DND-41 (cell line): ENCODE measurements at regions not wholly inside any gene's neighbourhood (a gene's known extent, or its start where the extent isn't known, plus 50 kb on each side); places are given as distances from the start of the nearest gene placed in this dataset.

Experiments
- ATAC-seq: fragments of 200-7000 bp; cut with Tn5 transposase; 3 replicates; pipeline ENCODE4 v1.9.1; 2021; ENCODE audit warnings: low read depth; ENCODE audit not compliant: insufficient read depth
- DNase-seq: peaks from one replicate; pipeline ENCODE4 v3.0.0-alpha.2; 2020
- H2AFZ ChIP-seq: 2 replicates; pipeline ENCODE4 v1.6.0; 2012; ENCODE audit warnings: low read depth, low read length
- H3K27ac ChIP-seq: 2 replicates; pipeline ENCODE4 v1.5.1; 2012; ENCODE audit warnings: low read length, inconsistent platforms
- H3K27me3 ChIP-seq: fragments of 200-600 bp; sonication (generic); 2 replicates; pipeline ENCODE4 v1.6.0; 2012; ENCODE audit warnings: low read length, mild to moderate bottlenecking, inconsistent platforms; ENCODE audit not compliant: insufficient read depth, poor library complexity
- H3K36me3 ChIP-seq: 2 replicates; pipeline ENCODE4 v1.5.1; 2012; ENCODE audit warnings: low read length, inconsistent platforms; ENCODE audit not compliant: insufficient read depth
- H3K4me1 ChIP-seq: 2 replicates; pipeline ENCODE4 v1.5.1; 2012; ENCODE audit warnings: mild to moderate bottlenecking, low read length; ENCODE audit not compliant: insufficient read depth
- H3K4me2 ChIP-seq: 2 replicates; pipeline ENCODE4 v1.6.0; 2012; ENCODE audit warnings: mild to moderate bottlenecking, moderate library complexity, low read length, inconsistent platforms; ENCODE audit not compliant: insufficient read depth
- H3K4me3 ChIP-seq, 2 experiments: fragments of 200-600 bp in 1 of 2; shearing (Covaris generic) in 1 of 2; 2 replicates each; pipeline ENCODE4 v1.5.1; 2012 to 2016; ENCODE audit warnings: inconsistent platforms in 2 of 2, low read length in 2 of 2, mild to moderate bottlenecking in 2 of 2, low read depth in 1 of 2, moderate library complexity in 1 of 2
- H3K79me2 ChIP-seq: 2 replicates; pipeline ENCODE4 v1.6.0; 2012; ENCODE audit warnings: low read length, inconsistent platforms; ENCODE audit not compliant: insufficient read depth
- H3K9ac ChIP-seq: 2 replicates; pipeline ENCODE4 v1.6.0; 2012; ENCODE audit warnings: low read depth, mild to moderate bottlenecking, inconsistent platforms, low read length, moderate library complexity
- H3K9me3 ChIP-seq: 2 replicates; pipeline ENCODE4 v1.5.1; 2012; ENCODE audit warnings: low read length, moderate library complexity, mild to moderate bottlenecking, inconsistent platforms; ENCODE audit not compliant: insufficient read depth, severe bottlenecking
- H4K20me1 ChIP-seq: 2 replicates; pipeline ENCODE4 v1.6.0; 2012; ENCODE audit warnings: low read length; ENCODE audit not compliant: insufficient read depth
- CTCF ChIP-seq: IDR thresholded peaks from 2 replicates; pipeline ENCODE4 v1.5.1; 2012; ENCODE audit warnings: borderline replicate concordance, low read length, moderate library complexity, mild to moderate bottlenecking; ENCODE audit not compliant: poor library complexity, severe bottlenecking; ENCODE audit errors: extremely low read depth
- EZH2 ChIP-seq: IDR thresholded peaks from 3 replicates; pipeline ENCODE4 v1.6.1; 2012; ENCODE audit warnings: borderline replicate concordance, low read depth, mild to moderate bottlenecking, moderate library complexity, low read length, inconsistent platforms; ENCODE audit not compliant: severe bottlenecking

GRCh38 chr7:46681865-46682503 is 760.9 kb upstream of the IGFBP3 start:
- no peak overlapping the region for H3K4me2 ChIP-seq
- TF ChIP-seq CTCF (no peak), EZH2 (no peak)
- H3K4me1 ChIP-seq = no peaks in the 10 kb centered on the region
- H3K4me3 ChIP-seq = no peak overlapping the region
- no peak for DNase-seq
- H3K27me3 ChIP-seq = no peaks in the 10 kb centered on the region
- no peak for ATAC-seq
- no peak overlapping the region for H3K27ac ChIP-seq
- no peak overlapping the region for H3K9ac ChIP-seq
- H3K79me2 ChIP-seq = no peaks in the 10 kb centered on the region
- H3K36me3 ChIP-seq = no peaks in the 10 kb centered on the region
- no peaks in the 10 kb centered on the region for H4K20me1 ChIP-seq
- no peak overlapping the region for H2AFZ ChIP-seq
- no peaks in the 10 kb centered on the region for H3K9me3 ChIP-seq

- no peak for TF ChIP-seq CTCF
- no peak for TF ChIP-seq EZH2
- H3K9ac ChIP-seq = no peak overlapping the region
- no peak for ATAC-seq
Measured at GRCh38 chr7:46680147-46680546, 759.1 kb upstream of the IGFBP3 start.

GRCh38 chr7:46679671-46680070 is 758.6 kb upstream of the IGFBP3 start:
- Histone ChIP-seq H3K27ac (no peak overlapping the region), H3K27me3 (no peaks in the 10 kb centered on the region), H3K79me2 (no peaks in the 10 kb centered on the region), H4K20me1 (no peaks in the 10 kb centered on the region), H2AFZ (no peak overlapping the region), H3K4me2 (no peak overlapping the region), H3K36me3 (no peaks in the 10 kb centered on the region), H3K4me3 (no peak overlapping the region), H3K9ac (no peak overlapping the region), H3K9me3 (no peaks in the 10 kb centered on the region), H3K4me1 (no peaks in the 10 kb centered on the region)
- ATAC-seq (no peak), DNase-seq (no peak)
- no peak for TF ChIP-seq CTCF
- TF ChIP-seq EZH2 = no peak

More at GRCh38 chr7:46680147-46680546, 759.1 kb upstream of the IGFBP3 start:
- H3K27me3 ChIP-seq = no peaks in the 10 kb centered on the region
- no peak for DNase-seq
- H3K4me3 ChIP-seq = no peak overlapping the region
- H3K9me3 ChIP-seq = no peaks in the 10 kb centered on the region
- no peaks in the 10 kb centered on the region for H3K79me2 ChIP-seq
- H4K20me1 ChIP-seq = no peaks in the 10 kb centered on the region
- no peak overlapping the region for H3K4me2 ChIP-seq
- no peaks in the 10 kb centered on the region for H3K4me1 ChIP-seq
- H3K27ac ChIP-seq = no peak overlapping the region
- H3K36me3 ChIP-seq = no peaks in the 10 kb centered on the region
- no peak overlapping the region for H2AFZ ChIP-seq

GRCh38 chr7:46678421-46678820 is 757.3 kb upstream of the IGFBP3 start:
- no peaks in the 10 kb centered on the region for H3K36me3 ChIP-seq
- H3K4me2 ChIP-seq = no peak overlapping the region
- H3K9ac ChIP-seq = no peak overlapping the region
- no peak for DNase-seq
- H2AFZ ChIP-seq = no peak overlapping the region
- no peaks in the 10 kb centered on the region for H3K79me2 ChIP-seq
- TF ChIP-seq EZH2 (no peak), CTCF (no peak)
- no peaks in the 10 kb centered on the region for H3K9me3 ChIP-seq
- no peak overlapping the region for H3K27ac ChIP-seq
- H3K4me3 ChIP-seq = no peak overlapping the region
- H3K27me3 ChIP-seq = no peaks in the 10 kb centered on the region
- H4K20me1 ChIP-seq = no peaks in the 10 kb centered on the region
- no peak for ATAC-seq
- H3K4me1 ChIP-seq = no peaks in the 10 kb centered on the region
